ENCODE measurements at regions not wholly inside any gene's neighbourhood (a gene's known extent, or its start where the extent isn't known, plus 50 kb on each side); places are given as distances from the start of the nearest gene placed in this dataset.

- TF ChIP-seq CTCF (IDR thresholded peaks at IDR 0.05; ENCODE audit: low read depth, low read length) (no peak), EZH2phosphoT487 (IDR thresholded peaks at IDR 0.05; ENCODE audit: low read depth) (no peak)
Measured at GRCh38 chr10:59513558-59513957, 151.2 kb upstream of the FAM13C start.

Data from OCI-LY3 (cell line).